OCI-LY7 (cell line): ENCODE measurements at regions not wholly inside any gene's neighbourhood (a gene's known extent, or its start where the extent isn't known, plus 50 kb on each side); places are given as distances from the start of the nearest gene placed in this dataset.

ENCODE experiments used
- CTCF ChIP-seq: fragments of 200-600 bp; sonication (generic); conservative IDR thresholded peaks from 2 replicates; pipeline ENCODE4 v1.5.1; 2014; ENCODE audit warnings: mild to moderate bottlenecking, antibody characterized with exemption, low read length, moderate library complexity, mixed read lengths
- EZH2phosphoT487 ChIP-seq: fragments of 200-600 bp; sonication (generic); IDR thresholded peaks from 2 replicates; pipeline ENCODE4 v1.6.1; 2018; ENCODE audit warnings: low read depth, borderline replicate concordance, mild to moderate bottlenecking, mixed run types, antibody characterized with exemption, low read length, moderate library complexity, mixed read lengths

- no peak for TF ChIP-seq CTCF
- no peak for TF ChIP-seq EZH2phosphoT487
Measured at GRCh38 chr14:61642614-61642982, 52.7 kb upstream of the HIF1A start.
